H1 (cell line): ENCODE measurements at regions not wholly inside any gene's neighbourhood (a gene's known extent, or its start where the extent isn't known, plus 50 kb on each side); places are given as distances from the start of the nearest gene placed in this dataset.

Experiments used
- BCL11A ChIP-seq, 2 experiments: IDR thresholded peaks; one replicate each; pipeline ENCODE4 v1.6.1; 2011; ENCODE audit warnings: low read depth in 2 of 2, low read length in 2 of 2, mild to moderate bottlenecking in 2 of 2
- CEBPB ChIP-seq: IDR thresholded peaks from 2 replicates; pipeline ENCODE4 v1.6.1; 2012; ENCODE audit warnings: low read depth, low read length
- CTCF ChIP-seq, 3 experiments: IDR thresholded peaks; 1 replicate in 2 of 3; 2 replicates in 1 of 3; pipeline versions ENCODE4 v1.5.1 to v1.6.1; 2011; ENCODE audit warnings: low read length in 3 of 3, mild to moderate bottlenecking in 3 of 3, inconsistent platforms in 2 of 3, low read depth in 1 of 3, moderate library complexity in 1 of 3; ENCODE audit not compliant: insufficient read depth in 1 of 3; ENCODE audit errors: control extremely low read depth in 1 of 3
- EP300 ChIP-seq, 2 experiments: IDR thresholded peaks; 1 replicate in 1 of 2; 2 replicates in 1 of 2; pipeline ENCODE4 v1.6.1; 2011 to 2012; ENCODE audit warnings: low read depth in 2 of 2, low read length in 2 of 2, mild to moderate bottlenecking in 2 of 2, borderline replicate concordance in 1 of 2, inconsistent platforms in 1 of 2, moderate library complexity in 1 of 2
- EZH2 ChIP-seq: fragments of 200-600 bp; sonication (generic); IDR thresholded peaks from 2 replicates; pipeline ENCODE4 v1.7.1; 2012; ENCODE audit warnings: low read depth, mild to moderate bottlenecking, moderate library complexity, low read length, inconsistent platforms; ENCODE audit not compliant: severe bottlenecking
- GABPA ChIP-seq: IDR thresholded peaks from 2 replicates; pipeline ENCODE4 v1.6.1; 2011; ENCODE audit warnings: mild to moderate bottlenecking, low read length, moderate library complexity, borderline replicate concordance; ENCODE audit not compliant: insufficient read depth
- KDM5A ChIP-seq: fragments of 200-600 bp; IDR thresholded peaks from 2 replicates; pipeline ENCODE4 v1.7.1; 2012; ENCODE audit warnings: mild to moderate bottlenecking, low read length, inconsistent platforms, mixed read lengths
- PHF8 ChIP-seq: fragments of 200-600 bp; sonication (generic); conservative IDR thresholded peaks from 2 replicates; pipeline ENCODE4 v1.7.1; 2012; ENCODE audit warnings: low read depth, mild to moderate bottlenecking, inconsistent platforms, low read length, moderate library complexity
- POLR2A ChIP-seq, 2 experiments: IDR thresholded peaks; 1 replicate in 1 of 2; 2 replicates in 1 of 2; pipeline ENCODE4 v1.6.1; 2011; ENCODE audit warnings: low read depth in 2 of 2, low read length in 2 of 2, mild to moderate bottlenecking in 2 of 2; ENCODE audit errors: control extremely low read depth in 1 of 2
- POLR2AphosphoS5 ChIP-seq: IDR thresholded peaks from 2 replicates; pipeline ENCODE4 v1.6.1; 2011; ENCODE audit warnings: low read depth, low read length
- SIX5 ChIP-seq: IDR thresholded peaks from 2 replicates; pipeline ENCODE4 v1.6.1; 2011; ENCODE audit warnings: mild to moderate bottlenecking, low read depth, low read length
- SP1 ChIP-seq: IDR thresholded peaks from 2 replicates; pipeline ENCODE4 v1.6.1; 2011; ENCODE audit warnings: low read depth, low read length

- TF ChIP-seq CEBPB (no peak), CTCF (IDR thresholded peaks at IDR 0.05; ENCODE audit: control extremely low read depth in 1 of 3, insufficient read depth in 1 of 3, low read depth in 1 of 3, low read length in 3 of 3) (no peak), EZH2 (no peak), POLR2A (IDR thresholded peaks at IDR 0.05; ENCODE audit: control extremely low read depth in 1 of 2, low read depth in 2 of 2, low read length in 2 of 2) (no peak), POLR2AphosphoS5 (no peak), SP1 (no peak), PHF8 (no peak), GABPA (no peak), EP300 (IDR thresholded peaks at IDR 0.05; ENCODE audit: borderline replicate concordance in 1 of 2, low read depth in 2 of 2, low read length in 2 of 2) (no peak), SIX5 (no peak), BCL11A (IDR thresholded peaks at IDR 0.05; ENCODE audit: low read depth in 2 of 2, low read length in 2 of 2) (no peak), KDM5A (no peak)
These were observed 569.6 kb downstream of the BRINP3 start for GRCh38 chr1:189908113-189908512.
